GM12891 (cell line): ENCODE measurements at regions not wholly inside any gene's neighbourhood (a gene's known extent, or its start where the extent isn't known, plus 50 kb on each side); places are given as distances from the start of the nearest gene placed in this dataset.

Experiments used
- PAX5 ChIP-seq: IDR thresholded peaks from 2 replicates; pipeline ENCODE4 v1.6.1; 2011; ENCODE audit warnings: low read length, moderate library complexity, mild to moderate bottlenecking; ENCODE audit not compliant: insufficient read depth, severe bottlenecking
- POLR2A ChIP-seq: IDR thresholded peaks from 2 replicates; pipeline ENCODE4 v1.6.1; 2011; ENCODE audit warnings: low read depth, low read length, control low read depth
- POLR2AphosphoS5 ChIP-seq: IDR thresholded peaks from 2 replicates; pipeline ENCODE4 v1.6.1; 2011; ENCODE audit warnings: low read depth, low read length, control low read depth
- POU2F2 ChIP-seq: IDR thresholded peaks from 2 replicates; pipeline ENCODE4 v1.6.1; 2011; ENCODE audit warnings: low read depth, mild to moderate bottlenecking, control low read depth, low read length, moderate library complexity
- SPI1 ChIP-seq: IDR thresholded peaks from 2 replicates; pipeline ENCODE4 v1.6.1; 2011; ENCODE audit warnings: low read depth, low read length, control low read depth
- TAF1 ChIP-seq: IDR thresholded peaks from 2 replicates; pipeline ENCODE4 v1.6.1; 2011; ENCODE audit warnings: low read depth, low read length, control low read depth

DNA sequence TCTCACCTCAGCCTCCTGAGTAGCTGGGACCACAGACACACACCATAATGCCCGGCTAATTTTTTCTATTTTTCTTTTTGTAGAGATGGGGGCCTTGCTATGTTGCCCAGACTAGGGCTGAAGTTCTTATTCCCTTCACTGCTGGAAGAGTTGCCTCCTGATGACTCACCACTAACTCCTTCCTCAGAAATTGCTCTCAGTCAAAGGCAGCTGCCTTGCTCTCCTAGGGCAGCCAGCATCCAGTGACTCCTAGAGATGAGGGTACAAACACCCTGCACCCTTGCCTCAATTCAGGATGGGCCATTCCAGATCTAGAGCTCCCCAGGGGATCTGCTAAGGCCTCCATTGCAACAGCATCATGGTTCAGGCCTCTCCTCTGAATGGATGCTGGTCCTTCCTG is 54.0 kb upstream of the RASSF8 start:
- TF ChIP-seq POLR2AphosphoS5 = no peak
- no peak for TF ChIP-seq POLR2A
- no peak for TF ChIP-seq TAF1
- TF ChIP-seq PAX5 = no peak
- TF ChIP-seq POU2F2 = no peak
- no peak for TF ChIP-seq SPI1
